GM23338 (cell line): ENCODE measurements at regions not wholly inside any gene's neighbourhood (a gene's known extent, or its start where the extent isn't known, plus 50 kb on each side); places are given as distances from the start of the nearest gene placed in this dataset.

Experiments
- ATAC-seq: fragments of 200-7000 bp; cut with Tn5 transposase; 3 replicates; pipeline ENCODE4 v1.9.1; 2020
- DNase-seq: peaks from one replicate; pipeline ENCODE4 v3.0.0-alpha.2; 2015; ENCODE audit warnings: low spot score
- H2AFZ ChIP-seq: fragments of 200-600 bp; sonication (generic); 2 replicates; pipeline ENCODE4 v1.8.0; 2016; ENCODE audit warnings: antibody characterized with exemption, mild to moderate bottlenecking, moderate library complexity
- H3F3A ChIP-seq: fragments of 200-600 bp; sonication (generic); replicated peaks from 2 replicates; pipeline ENCODE4 v1.8.0; 2017; ENCODE audit warnings: antibody characterized with exemption, mixed run types, low read depth
- H3K27ac ChIP-seq: fragments of 200-600 bp; sonication (generic); 2 replicates; pipeline ENCODE4 v1.6.1; 2016; ENCODE audit warnings: low read depth
- H3K27me3 ChIP-seq: fragments of 200-600 bp; sonication (generic); 2 replicates; pipeline ENCODE4 v1.8.0; 2016; ENCODE audit warnings: mild to moderate bottlenecking, mixed run types, moderate library complexity; ENCODE audit not compliant: insufficient read depth
- H3K36me3 ChIP-seq: fragments of 200-600 bp; sonication (generic); 2 replicates; pipeline ENCODE4 v1.8.0; 2016; ENCODE audit warnings: mild to moderate bottlenecking; ENCODE audit not compliant: insufficient read depth
- H3K4me1 ChIP-seq: fragments of 200-600 bp; sonication (generic); 2 replicates; pipeline ENCODE4 v1.8.0; 2016; ENCODE audit warnings: mild to moderate bottlenecking, moderate library complexity; ENCODE audit not compliant: insufficient read depth
- H3K4me2 ChIP-seq: fragments of 200-600 bp; sonication (generic); 2 replicates; pipeline ENCODE4 v1.7.1; 2017; ENCODE audit warnings: mixed run types
- H3K4me3 ChIP-seq: fragments of 200-600 bp; sonication (generic); 2 replicates; pipeline ENCODE4 v1.6.1; 2016; ENCODE audit warnings: mixed run types
- H3K79me2 ChIP-seq: fragments of 200-600 bp; sonication (generic); replicated peaks from 2 replicates; pipeline ENCODE4 v1.8.0; 2017; ENCODE audit warnings: mild to moderate bottlenecking; ENCODE audit not compliant: insufficient read depth
- H3K9me2 ChIP-seq: fragments of 200-600 bp; sonication (generic); 2 replicates; pipeline ENCODE4 v1.8.0; 2017; ENCODE audit not compliant: insufficient read depth
- H4K20me1 ChIP-seq: fragments of 200-600 bp; sonication (generic); replicated peaks from 2 replicates; pipeline ENCODE4 v1.8.0; 2017; ENCODE audit warnings: mild to moderate bottlenecking; ENCODE audit not compliant: insufficient read depth
- H3K27ac Mint-ChIP-seq: 2 replicates; pipeline ENCODE4 v1.8.0; 2020; ENCODE audit warnings: inconsistent platforms, mild to moderate bottlenecking, moderate library complexity, mixed read lengths
- H3K27me3 Mint-ChIP-seq: 3 replicates; pipeline ENCODE4 v1.8.0; 2022; ENCODE audit warnings: low read depth, mild to moderate bottlenecking, moderate library complexity, mixed read lengths, inconsistent platforms; ENCODE audit not compliant: insufficient read depth, poor library complexity
- H3K36me3 Mint-ChIP-seq: 3 replicates; pipeline ENCODE4 v1.8.0; 2021; ENCODE audit warnings: low read depth, mild to moderate bottlenecking, inconsistent platforms, moderate library complexity, mixed read lengths
- H3K4me1 Mint-ChIP-seq: 3 replicates; pipeline ENCODE4 v1.8.0; 2020; ENCODE audit warnings: mild to moderate bottlenecking, inconsistent platforms, mixed read lengths
- H3K4me3 Mint-ChIP-seq: 3 replicates; pipeline ENCODE4 v1.8.0; 2021; ENCODE audit warnings: moderate library complexity, mild to moderate bottlenecking, inconsistent platforms, mixed read lengths
- H3K9me3 Mint-ChIP-seq: 3 replicates; pipeline ENCODE4 v1.8.0; 2020; ENCODE audit warnings: moderate library complexity, mild to moderate bottlenecking, inconsistent platforms, mixed read lengths
- CREB1 ChIP-seq: fragments of 250-450 bp; sonication (Bioruptor Pico); IDR thresholded peaks from 2 replicates; pipeline ENCODE4 v1.5.0; 2020; ENCODE audit warnings: low read depth, mild to moderate bottlenecking, moderate library complexity
- EZH2 ChIP-seq: fragments of 200-600 bp; sonication (generic); IDR thresholded peaks from one replicate; pipeline ENCODE4 v1.8.0; 2017; ENCODE audit warnings: antibody characterized with exemption, mild to moderate bottlenecking, low read depth; ENCODE audit not compliant: unreplicated experiment
- EZH2phosphoT487 ChIP-seq: fragments of 200-600 bp; sonication (generic); IDR thresholded peaks from one replicate; pipeline ENCODE4 v1.8.1; 2018; ENCODE audit warnings: antibody characterized with exemption; ENCODE audit not compliant: unreplicated experiment
- JUNB ChIP-seq: IDR thresholded peaks from one replicate; pipeline ENCODE4 v1.6.1; 2016; ENCODE audit warnings: antibody characterized with exemption; ENCODE audit not compliant: unreplicated experiment
- NANOG ChIP-seq: IDR thresholded peaks from 2 replicates; pipeline ENCODE4 v1.6.1; 2016; ENCODE audit warnings: antibody characterized with exemption, borderline replicate concordance
- POLR2AphosphoS5 ChIP-seq: IDR thresholded peaks from 2 replicates; pipeline ENCODE4 v1.6.1; 2016; ENCODE audit warnings: antibody characterized with exemption, low read depth
- STAT1 ChIP-seq: IDR thresholded peaks from one replicate; pipeline ENCODE4 v1.6.1; 2016; ENCODE audit warnings: antibody characterized with exemption; ENCODE audit not compliant: unreplicated experiment
- ZNF114 ChIP-seq: fragments of 250-450 bp; sonication (Bioruptor Pico); IDR thresholded peaks from 2 replicates; pipeline ENCODE4 v1.5.0; 2020; ENCODE audit warnings: mild to moderate bottlenecking, moderate library complexity
- ZNF331 ChIP-seq: fragments of 250-450 bp; sonication (Bioruptor Pico); IDR thresholded peaks from 2 replicates; pipeline ENCODE4 v1.5.0; 2020; ENCODE audit warnings: low read depth, mild to moderate bottlenecking, moderate library complexity
- TF ChIP-seq, protein P1 (sequence below), 2 experiments: fragments of 200-600 bp in 1 of 2; sonication (generic) in 1 of 2; conservative IDR thresholded peaks; 2 replicates each; pipeline versions ENCODE4 v1.5.1 to v1.6.1; 2016 to 2017; ENCODE audit warnings: antibody characterized with exemption in 2 of 2, low read depth in 2 of 2, mild to moderate bottlenecking in 2 of 2, moderate library complexity in 1 of 2
- TF ChIP-seq, protein P2 (sequence below): fragments of 250-450 bp; sonication (Bioruptor Pico); IDR thresholded peaks from 2 replicates; pipeline ENCODE4 v1.5.0; 2020; ENCODE audit warnings: mild to moderate bottlenecking, moderate library complexity
- TF ChIP-seq, protein P3 (sequence below): IDR thresholded peaks from one replicate; pipeline ENCODE4 v1.6.1; 2018; ENCODE audit warnings: antibody characterized with exemption; ENCODE audit not compliant: unreplicated experiment

DNA sequence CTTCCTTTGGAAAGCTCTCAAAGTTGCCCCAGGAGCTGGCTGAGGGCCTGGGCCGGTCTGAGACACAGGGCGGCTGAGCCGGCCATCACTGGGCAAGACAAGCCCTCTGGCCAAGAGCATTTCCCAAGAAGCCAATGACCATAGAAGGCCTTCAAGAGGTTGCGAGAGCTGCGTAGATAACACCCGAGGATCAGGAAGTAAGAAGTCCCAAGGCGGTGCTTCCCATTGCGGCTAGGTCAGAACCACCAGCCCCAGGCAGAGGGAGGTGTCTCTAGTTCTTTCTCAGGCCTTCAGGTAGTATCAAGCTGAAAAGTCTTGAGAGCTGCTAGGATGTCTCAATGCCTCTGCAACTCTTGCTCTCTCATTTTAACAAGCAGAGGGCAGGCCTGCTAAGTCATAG lies 54.0 kb upstream of the C5orf58 start:
- H3K4me2 ChIP-seq = no peak overlapping the region
- peaks cover 2% of the 10 kb centered on the region for H3K27me3 Mint-ChIP-seq
- H3K4me1 ChIP-seq = no peaks in the 10 kb centered on the region
- no peaks in the 10 kb centered on the region for H3K36me3 Mint-ChIP-seq
- H3K27ac Mint-ChIP-seq = no peak overlapping the region
- no peaks in the 10 kb centered on the region for H3K9me3 Mint-ChIP-seq
- TF ChIP-seq EZH2 (no peak), CREB1 (CRISPR knock-in tag) (no peak), ZNF114 (CRISPR knock-in tag) (no peak), JUNB (no peak), POLR2AphosphoS5 (no peak), STAT1 (no peak), EZH2phosphoT487 (no peak), ZNF331 (CRISPR knock-in tag) (no peak), NANOG (no peak)
- TF ChIP-seq, protein P1, sequence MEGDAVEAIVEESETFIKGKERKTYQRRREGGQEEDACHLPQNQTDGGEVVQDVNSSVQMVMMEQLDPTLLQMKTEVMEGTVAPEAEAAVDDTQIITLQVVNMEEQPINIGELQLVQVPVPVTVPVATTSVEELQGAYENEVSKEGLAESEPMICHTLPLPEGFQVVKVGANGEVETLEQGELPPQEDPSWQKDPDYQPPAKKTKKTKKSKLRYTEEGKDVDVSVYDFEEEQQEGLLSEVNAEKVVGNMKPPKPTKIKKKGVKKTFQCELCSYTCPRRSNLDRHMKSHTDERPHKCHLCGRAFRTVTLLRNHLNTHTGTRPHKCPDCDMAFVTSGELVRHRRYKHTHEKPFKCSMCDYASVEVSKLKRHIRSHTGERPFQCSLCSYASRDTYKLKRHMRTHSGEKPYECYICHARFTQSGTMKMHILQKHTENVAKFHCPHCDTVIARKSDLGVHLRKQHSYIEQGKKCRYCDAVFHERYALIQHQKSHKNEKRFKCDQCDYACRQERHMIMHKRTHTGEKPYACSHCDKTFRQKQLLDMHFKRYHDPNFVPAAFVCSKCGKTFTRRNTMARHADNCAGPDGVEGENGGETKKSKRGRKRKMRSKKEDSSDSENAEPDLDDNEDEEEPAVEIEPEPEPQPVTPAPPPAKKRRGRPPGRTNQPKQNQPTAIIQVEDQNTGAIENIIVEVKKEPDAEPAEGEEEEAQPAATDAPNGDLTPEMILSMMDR (conservative IDR thresholded peaks at IDR 0.05; ENCODE audit: low read depth in 2 of 2) = no peak
- TF ChIP-seq, protein P2, sequence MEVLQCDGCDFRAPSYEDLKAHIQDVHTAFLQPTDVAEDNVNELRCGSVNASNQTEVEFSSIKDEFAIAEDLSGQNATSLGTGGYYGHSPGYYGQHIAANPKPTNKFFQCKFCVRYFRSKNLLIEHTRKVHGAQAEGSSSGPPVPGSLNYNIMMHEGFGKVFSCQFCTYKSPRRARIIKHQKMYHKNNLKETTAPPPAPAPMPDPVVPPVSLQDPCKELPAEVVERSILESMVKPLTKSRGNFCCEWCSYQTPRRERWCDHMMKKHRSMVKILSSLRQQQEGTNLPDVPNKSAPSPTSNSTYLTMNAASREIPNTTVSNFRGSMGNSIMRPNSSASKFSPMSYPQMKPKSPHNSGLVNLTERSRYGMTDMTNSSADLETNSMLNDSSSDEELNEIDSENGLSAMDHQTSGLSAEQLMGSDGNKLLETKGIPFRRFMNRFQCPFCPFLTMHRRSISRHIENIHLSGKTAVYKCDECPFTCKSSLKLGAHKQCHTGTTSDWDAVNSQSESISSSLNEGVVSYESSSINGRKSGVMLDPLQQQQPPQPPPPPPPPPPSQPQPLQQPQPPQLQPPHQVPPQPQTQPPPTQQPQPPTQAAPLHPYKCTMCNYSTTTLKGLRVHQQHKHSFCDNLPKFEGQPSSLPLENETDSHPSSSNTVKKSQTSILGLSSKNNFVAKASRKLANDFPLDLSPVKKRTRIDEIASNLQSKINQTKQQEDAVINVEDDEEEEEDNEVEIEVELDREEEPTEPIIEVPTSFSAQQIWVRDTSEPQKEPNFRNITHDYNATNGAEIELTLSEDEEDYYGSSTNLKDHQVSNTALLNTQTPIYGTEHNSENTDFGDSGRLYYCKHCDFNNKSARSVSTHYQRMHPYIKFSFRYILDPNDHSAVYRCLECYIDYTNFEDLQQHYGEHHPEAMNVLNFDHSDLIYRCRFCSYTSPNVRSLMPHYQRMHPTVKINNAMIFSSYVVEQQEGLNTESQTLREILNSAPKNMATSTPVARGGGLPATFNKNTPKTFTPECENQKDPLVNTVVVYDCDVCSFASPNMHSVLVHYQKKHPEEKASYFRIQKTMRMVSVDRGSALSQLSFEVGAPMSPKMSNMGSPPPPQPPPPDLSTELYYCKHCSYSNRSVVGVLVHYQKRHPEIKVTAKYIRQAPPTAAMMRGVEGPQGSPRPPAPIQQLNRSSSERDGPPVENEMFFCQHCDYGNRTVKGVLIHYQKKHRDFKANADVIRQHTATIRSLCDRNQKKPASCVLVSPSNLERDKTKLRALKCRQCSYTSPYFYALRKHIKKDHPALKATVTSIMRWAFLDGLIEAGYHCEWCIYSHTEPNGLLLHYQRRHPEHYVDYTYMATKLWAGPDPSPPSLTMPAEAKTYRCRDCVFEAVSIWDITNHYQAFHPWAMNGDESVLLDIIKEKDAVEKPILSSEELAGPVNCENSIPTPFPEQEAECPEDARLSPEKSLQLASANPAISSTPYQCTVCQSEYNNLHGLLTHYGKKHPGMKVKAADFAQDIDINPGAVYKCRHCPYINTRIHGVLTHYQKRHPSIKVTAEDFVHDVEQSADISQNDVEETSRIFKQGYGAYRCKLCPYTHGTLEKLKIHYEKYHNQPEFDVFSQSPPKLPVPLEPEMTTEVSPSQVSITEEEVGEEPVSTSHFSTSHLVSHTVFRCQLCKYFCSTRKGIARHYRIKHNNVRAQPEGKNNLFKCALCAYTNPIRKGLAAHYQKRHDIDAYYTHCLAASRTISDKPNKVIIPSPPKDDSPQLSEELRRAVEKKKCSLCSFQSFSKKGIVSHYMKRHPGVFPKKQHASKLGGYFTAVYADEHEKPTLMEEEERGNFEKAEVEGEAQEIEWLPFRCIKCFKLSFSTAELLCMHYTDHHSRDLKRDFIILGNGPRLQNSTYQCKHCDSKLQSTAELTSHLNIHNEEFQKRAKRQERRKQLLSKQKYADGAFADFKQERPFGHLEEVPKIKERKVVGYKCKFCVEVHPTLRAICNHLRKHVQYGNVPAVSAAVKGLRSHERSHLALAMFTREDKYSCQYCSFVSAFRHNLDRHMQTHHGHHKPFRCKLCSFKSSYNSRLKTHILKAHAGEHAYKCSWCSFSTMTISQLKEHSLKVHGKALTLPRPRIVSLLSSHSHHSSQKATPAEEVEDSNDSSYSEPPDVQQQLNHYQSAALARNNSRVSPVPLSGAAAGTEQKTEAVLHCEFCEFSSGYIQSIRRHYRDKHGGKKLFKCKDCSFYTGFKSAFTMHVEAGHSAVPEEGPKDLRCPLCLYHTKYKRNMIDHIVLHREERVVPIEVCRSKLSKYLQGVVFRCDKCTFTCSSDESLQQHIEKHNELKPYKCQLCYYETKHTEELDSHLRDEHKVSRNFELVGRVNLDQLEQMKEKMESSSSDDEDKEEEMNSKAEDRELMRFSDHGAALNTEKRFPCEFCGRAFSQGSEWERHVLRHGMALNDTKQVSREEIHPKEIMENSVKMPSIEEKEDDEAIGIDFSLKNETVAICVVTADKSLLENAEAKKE (CRISPR knock-in tag) = no peak
- TF ChIP-seq, protein P3, sequence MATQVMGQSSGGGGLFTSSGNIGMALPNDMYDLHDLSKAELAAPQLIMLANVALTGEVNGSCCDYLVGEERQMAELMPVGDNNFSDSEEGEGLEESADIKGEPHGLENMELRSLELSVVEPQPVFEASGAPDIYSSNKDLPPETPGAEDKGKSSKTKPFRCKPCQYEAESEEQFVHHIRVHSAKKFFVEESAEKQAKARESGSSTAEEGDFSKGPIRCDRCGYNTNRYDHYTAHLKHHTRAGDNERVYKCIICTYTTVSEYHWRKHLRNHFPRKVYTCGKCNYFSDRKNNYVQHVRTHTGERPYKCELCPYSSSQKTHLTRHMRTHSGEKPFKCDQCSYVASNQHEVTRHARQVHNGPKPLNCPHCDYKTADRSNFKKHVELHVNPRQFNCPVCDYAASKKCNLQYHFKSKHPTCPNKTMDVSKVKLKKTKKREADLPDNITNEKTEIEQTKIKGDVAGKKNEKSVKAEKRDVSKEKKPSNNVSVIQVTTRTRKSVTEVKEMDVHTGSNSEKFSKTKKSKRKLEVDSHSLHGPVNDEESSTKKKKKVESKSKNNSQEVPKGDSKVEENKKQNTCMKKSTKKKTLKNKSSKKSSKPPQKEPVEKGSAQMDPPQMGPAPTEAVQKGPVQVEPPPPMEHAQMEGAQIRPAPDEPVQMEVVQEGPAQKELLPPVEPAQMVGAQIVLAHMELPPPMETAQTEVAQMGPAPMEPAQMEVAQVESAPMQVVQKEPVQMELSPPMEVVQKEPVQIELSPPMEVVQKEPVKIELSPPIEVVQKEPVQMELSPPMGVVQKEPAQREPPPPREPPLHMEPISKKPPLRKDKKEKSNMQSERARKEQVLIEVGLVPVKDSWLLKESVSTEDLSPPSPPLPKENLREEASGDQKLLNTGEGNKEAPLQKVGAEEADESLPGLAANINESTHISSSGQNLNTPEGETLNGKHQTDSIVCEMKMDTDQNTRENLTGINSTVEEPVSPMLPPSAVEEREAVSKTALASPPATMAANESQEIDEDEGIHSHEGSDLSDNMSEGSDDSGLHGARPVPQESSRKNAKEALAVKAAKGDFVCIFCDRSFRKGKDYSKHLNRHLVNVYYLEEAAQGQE = no peak
- H3F3A ChIP-seq = no peaks in the 10 kb centered on the region
- H3K9me2 ChIP-seq = no peaks in the 10 kb centered on the region
- H4K20me1 ChIP-seq = no peaks in the 10 kb centered on the region
- ATAC-seq = no peak
- DNase-seq = no peak
- H3K27me3 ChIP-seq = no peaks in the 10 kb centered on the region
- no peak overlapping the region for H2AFZ ChIP-seq
- no peak overlapping the region for H3K4me3 Mint-ChIP-seq
- H3K4me1 Mint-ChIP-seq = no peaks in the 10 kb centered on the region
- no peak overlapping the region for H3K4me3 ChIP-seq
- no peaks in the 10 kb centered on the region for H3K36me3 ChIP-seq
- no peaks in the 10 kb centered on the region for H3K79me2 ChIP-seq
- H3K27ac ChIP-seq = no peak overlapping the region
